ENCODE measurements at regions not wholly inside any gene's neighbourhood (a gene's known extent, or its start where the extent isn't known, plus 50 kb on each side); places are given as distances from the start of the nearest gene placed in this dataset.
"Not testable (repeated sequence)": the region's sequence is repeated elsewhere in the genome, so short reads cannot be mapped to it uniquely, and the experiment has no call there.

DNA sequence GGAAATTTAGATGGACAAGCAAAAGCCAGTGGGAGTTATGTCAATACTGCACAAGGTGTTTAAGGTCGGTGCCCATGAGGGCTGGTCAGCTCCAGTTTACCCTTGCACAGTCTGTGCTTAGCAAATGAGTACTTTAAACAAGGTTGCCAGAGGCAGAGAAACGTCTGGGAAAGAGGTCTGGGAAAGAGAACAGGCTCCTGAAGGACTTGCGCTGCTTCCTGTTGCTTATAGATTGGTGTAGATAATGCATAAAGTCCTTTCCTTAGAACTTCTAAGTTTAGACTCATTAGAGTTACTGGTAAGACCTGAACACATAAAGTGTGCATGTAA lies 162.6 kb upstream of the P2RY1 start:
- DNase-seq = no peak

- no peak for DNase-seq
These were observed 158.0 kb upstream of the P2RY1 start for GRCh38 chr3:152676810-152677379.

DNA sequence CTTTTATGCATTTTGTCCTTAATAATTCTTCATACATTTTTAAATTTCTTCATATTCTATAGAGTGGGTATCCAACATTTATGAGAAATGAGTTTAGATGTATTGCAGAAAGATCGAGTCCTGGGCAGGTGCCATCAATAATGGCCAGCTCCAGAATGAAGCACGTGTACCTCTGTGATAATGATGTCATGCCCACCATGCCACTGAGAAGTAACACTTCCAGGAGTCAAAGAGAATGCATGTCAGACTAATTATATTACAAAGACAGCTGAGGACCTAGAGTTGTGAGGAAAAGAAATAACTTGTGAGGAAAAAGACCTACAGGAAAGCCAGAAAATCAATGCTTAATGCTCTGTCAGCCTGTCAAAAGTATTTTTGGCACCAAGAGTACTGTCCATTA lies 157.4 kb upstream of the P2RY1 start:
- DNase-seq = no peak

GRCh38 chr3:152682477-152682876 lies 152.5 kb upstream of the P2RY1 start:
- no peak for DNase-seq

DNA sequence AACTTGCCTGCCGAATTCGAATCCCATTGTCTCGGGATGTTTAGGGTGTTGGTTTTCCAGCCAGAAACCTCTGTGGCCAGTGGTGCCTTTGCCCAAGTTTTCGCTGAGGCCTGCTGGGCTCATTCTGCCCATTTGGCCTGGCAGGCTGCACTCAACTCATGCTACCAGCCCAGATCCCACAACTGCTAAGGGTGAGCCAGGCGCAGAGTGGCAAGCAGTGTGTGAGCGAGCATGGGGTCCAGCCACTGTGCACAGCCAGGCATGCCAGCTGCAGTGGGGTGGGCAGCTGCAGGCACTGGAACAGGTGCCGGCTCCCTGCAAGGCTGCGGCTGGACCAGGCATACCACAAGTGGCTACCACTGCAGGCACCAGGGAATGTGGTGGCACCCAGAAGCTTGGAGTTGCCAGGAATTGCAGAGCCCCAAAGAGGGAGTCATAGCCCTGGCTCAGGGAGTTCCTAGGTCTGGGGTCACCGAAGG lies 151.4 kb upstream of the P2RY1 start:
- no peak for DNase-seq

DNA sequence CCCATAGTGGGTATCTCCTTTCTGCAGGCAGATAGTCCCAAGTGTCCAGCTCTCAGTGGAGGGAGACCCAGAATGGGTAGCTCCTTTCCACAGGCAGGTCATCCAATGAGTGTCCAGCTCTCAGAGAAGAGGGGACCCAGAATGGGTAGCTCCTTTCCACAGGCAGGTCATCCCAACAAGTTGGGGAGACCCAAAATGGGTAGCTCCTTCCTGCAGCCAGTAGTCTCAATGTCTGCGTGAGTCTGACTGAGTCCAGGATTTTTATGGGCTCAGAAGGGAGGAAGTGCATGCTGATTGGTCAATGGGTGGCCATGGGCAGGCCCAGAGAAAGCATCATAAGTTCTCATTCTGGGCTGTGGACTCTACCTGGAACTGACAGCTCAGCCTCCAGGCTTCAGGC lies 150.7 kb upstream of the P2RY1 start:
- no peak for DNase-seq

GRCh38 chr3:152688313-152688712 lies 146.6 kb upstream of the P2RY1 start:
- DNase-seq = no peak

GRCh38 chr3:152692326-152692725 lies 142.6 kb upstream of the P2RY1 start:
- not testable (repeated sequence) for DNase-seq

DNA sequence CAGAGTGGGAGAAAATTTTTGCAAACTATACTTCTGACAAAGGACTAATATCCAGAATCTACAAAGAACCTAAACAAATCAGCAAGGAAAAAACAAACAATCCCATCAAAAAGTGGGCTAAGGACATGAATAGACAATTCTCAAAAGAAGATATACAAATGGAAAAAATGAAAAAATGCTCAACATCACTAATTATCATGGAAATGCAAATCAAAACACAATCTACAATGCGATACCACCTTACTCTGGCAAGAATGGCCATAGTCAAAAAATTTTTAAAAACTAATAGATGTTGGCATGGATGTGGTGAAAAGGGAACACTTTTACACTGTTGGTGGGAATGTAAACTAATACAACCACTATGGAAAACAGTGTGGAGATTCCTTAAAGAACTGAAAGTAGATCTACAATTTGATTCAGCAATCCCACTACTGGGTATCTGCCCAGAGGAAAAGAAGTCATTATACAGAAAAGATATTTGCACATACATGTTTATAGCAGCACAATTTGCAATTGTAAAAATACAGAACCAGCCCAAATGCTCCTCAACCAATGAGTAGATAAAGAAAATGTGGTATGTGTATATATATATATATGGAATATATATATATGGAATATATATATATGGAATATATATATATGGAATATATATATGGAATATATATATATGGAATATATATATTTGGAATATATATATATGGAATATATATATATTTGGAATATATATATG lies 141.2 kb upstream of the P2RY1 start:
- not testable (repeated sequence) for DNase-seq

GRCh38 chr3:152695840-152696239 lies 139.1 kb upstream of the P2RY1 start:
- no peak for DNase-seq

DNA sequence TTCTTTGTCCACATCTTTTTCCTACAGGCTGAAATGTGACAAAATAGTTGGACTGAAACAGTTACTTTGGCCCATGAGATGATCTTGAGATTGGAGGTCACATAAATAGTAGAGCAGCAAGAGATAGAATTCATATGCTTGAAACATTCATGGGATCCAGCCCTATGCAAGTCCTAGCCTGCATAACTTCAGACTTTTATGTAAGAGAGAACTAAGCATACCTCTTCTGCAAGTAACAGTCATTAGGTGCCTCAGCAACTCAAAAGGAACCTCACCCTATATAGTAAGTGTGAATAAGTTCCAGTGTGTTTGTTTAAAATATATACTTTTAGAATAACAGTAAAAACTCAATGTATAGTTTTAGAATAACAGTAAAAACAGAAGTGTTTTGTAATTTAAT lies 138.0 kb upstream of the P2RY1 start:
- no peak for DNase-seq

DNA sequence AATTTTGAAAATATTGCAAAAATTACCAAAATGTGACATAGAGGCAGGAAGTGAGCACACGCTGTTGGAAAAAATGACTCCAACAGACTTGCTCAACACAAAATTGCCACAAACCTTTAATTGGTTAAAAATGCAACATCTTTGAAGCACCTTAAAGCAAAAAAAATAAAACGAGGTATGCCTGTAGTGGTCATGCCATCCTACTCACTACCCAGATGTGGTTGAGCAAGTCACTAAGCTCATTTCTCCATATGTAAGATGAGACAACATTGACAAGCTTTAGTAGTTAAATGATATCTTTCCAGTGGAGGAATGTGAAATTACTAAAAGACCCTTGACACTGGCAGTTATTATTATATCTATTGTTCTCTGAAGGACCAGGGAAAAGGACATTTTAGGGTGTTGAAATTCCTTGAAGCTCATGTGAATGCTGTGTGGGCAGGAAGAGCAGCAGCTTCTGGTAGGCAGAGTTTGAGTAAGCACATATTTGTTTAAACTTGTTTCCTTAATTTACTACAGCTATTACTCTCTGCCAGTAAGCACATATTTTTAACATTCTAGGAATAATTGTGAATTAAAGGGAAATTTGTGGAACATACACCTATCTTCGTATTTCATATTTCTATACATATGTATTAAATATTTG lies 131.6 kb upstream of the P2RY1 start:
- no peak for DNase-seq

GRCh38 chr3:152706991-152707713 lies 127.8 kb upstream of the P2RY1 start:
- no peak for DNase-seq

- no peak for DNase-seq
These were observed 125.3 kb upstream of the P2RY1 start for GRCh38 chr3:152709659-152710058.

DNA sequence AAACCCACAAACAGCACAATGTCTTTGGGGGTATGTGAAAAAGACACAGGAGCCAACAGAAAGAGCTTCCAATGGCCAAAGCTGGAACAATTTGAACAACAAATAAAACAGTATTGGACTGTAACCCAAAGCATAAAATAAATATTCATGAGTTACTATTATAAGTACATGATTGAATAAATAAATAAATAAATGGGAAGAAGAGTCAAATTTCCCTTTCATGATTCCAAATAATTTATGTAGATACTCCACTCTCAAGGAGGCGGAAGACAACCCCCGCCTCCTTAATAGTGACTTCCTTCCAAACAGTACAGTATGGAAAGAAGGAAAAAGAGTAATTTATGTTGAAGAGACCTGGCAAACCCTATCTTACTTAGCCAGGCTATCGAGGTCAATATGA lies 124.4 kb upstream of the P2RY1 start:
- DNase-seq = no peak

- no peak for DNase-seq
These were observed 120.9 kb upstream of the P2RY1 start for GRCh38 chr3:152713989-152714388.

GRCh38 chr3:152714507-152714906 lies 120.4 kb upstream of the P2RY1 start:
- no peak for DNase-seq

GRCh38 chr3:152717252-152717651 lies 117.7 kb upstream of the P2RY1 start:
- no peak for DNase-seq

GRCh38 chr3:152718810-152719209 lies 116.1 kb upstream of the P2RY1 start:
- DNase-seq = no peak

- DNase-seq = no peak
These were observed 115.7 kb upstream of the P2RY1 start for GRCh38 chr3:152719264-152719663.

GRCh38 chr3:152720951-152721718 lies 113.8 kb upstream of the P2RY1 start:
- no peak for DNase-seq

DNA sequence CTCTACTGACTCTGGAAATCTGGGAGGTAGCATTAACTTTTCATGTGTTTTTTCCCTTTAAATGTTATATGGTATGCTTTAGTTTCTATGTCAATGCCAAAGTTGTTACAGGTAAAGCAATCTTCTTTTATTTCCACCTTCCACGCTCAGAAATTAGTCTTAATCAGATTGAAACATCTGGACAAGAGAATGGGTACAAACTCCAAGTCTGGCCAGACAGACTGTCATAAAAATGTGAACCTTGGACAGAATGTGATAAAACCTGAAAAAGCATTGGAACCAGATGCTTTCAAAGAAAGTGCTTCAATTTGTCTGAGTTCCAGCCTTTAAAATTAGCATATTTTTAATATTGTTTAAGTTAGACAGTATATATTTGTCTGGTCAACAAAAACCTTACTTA lies 110.7 kb upstream of the P2RY1 start:
- DNase-seq = no peak

Data from activated naive CD4-positive, alpha-beta T cell (primary cell).